HL-60 (cell line): ENCODE measurements at regions not wholly inside any gene's neighbourhood (a gene's known extent, or its start where the extent isn't known, plus 50 kb on each side); places are given as distances from the start of the nearest gene placed in this dataset.
A peak's percentile ranks its signal among the peaks of the same experiment; 100 is the strongest.

Source experiments
- DNase-seq, 2 experiments: peaks; one replicate each; pipeline ENCODE4 v3.0.0-alpha.2; 2010 to 2020; ENCODE audit warnings: low read depth in 1 of 2, low spot score in 1 of 2
- H3K27ac ChIP-seq: fragments of 250-450 bp; sonication (Bioruptor Pico); replicated peaks from 2 replicates; pipeline ENCODE4 v1.5.1; 2020; ENCODE audit warnings: mild to moderate bottlenecking, moderate library complexity
- H3K27me3 ChIP-seq: fragments of 250-450 bp; sonication (Bioruptor Pico); 2 replicates; pipeline ENCODE4 v1.5.1; 2021; ENCODE audit warnings: mild to moderate bottlenecking, moderate library complexity; ENCODE audit not compliant: insufficient read depth, poor library complexity, severe bottlenecking
- H3K4me3 ChIP-seq: replicated peaks from 2 replicates; pipeline ENCODE4 v1.5.1; 2011; ENCODE audit warnings: mild to moderate bottlenecking, control low read depth, low read length; ENCODE audit not compliant: insufficient read depth
- GABPA ChIP-seq: IDR thresholded peaks from 2 replicates; pipeline ENCODE4 v1.6.1; 2012; ENCODE audit warnings: low read depth
- POLR2AphosphoS5 ChIP-seq: IDR thresholded peaks from 2 replicates; pipeline ENCODE4 v1.6.1; 2012; ENCODE audit warnings: low read depth
- SPI1 ChIP-seq: IDR thresholded peaks from 2 replicates; pipeline ENCODE4 v1.6.1; 2012; ENCODE audit warnings: low read depth, mild to moderate bottlenecking, borderline replicate concordance
- TF ChIP-seq, protein P1 (sequence below): IDR thresholded peaks from 2 replicates; pipeline ENCODE4 v1.6.1; 2012; ENCODE audit warnings: low read depth; ENCODE audit not compliant: insufficient replicate concordance
- TF ChIP-seq, protein P2 (sequence below): IDR thresholded peaks from one replicate; pipeline ENCODE4 v1.5.1; 2011; ENCODE audit warnings: low read length, control low read depth, inconsistent platforms; ENCODE audit not compliant: insufficient read depth

DNA sequence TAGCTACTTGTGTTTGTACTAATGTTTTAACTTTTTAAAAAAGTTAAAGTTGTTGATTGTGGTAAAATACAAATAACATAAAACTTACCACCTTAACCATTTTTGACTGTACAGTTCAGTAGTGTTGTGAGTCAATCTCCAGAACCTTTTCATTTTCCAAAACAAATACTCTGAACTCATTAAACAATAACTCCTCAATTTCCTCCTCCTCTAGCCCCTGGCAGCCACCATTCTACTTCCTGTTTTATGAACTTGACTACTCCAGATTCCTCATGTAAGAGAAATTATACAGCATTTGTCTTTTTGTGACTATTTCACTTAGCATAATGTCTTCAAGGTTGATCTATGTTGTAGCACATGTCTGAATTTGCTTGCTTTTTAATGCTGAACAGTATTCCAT lies 299.1 kb upstream of the AMIGO2 start:
- no peak overlapping the region for H3K27ac ChIP-seq
- no peaks in the 10 kb centered on the region for H3K27me3 ChIP-seq
- DNase-seq: peak in 1 of 2 experiments; percentile 25
- no peak overlapping the region for H3K4me3 ChIP-seq
- TF ChIP-seq, protein P1, sequence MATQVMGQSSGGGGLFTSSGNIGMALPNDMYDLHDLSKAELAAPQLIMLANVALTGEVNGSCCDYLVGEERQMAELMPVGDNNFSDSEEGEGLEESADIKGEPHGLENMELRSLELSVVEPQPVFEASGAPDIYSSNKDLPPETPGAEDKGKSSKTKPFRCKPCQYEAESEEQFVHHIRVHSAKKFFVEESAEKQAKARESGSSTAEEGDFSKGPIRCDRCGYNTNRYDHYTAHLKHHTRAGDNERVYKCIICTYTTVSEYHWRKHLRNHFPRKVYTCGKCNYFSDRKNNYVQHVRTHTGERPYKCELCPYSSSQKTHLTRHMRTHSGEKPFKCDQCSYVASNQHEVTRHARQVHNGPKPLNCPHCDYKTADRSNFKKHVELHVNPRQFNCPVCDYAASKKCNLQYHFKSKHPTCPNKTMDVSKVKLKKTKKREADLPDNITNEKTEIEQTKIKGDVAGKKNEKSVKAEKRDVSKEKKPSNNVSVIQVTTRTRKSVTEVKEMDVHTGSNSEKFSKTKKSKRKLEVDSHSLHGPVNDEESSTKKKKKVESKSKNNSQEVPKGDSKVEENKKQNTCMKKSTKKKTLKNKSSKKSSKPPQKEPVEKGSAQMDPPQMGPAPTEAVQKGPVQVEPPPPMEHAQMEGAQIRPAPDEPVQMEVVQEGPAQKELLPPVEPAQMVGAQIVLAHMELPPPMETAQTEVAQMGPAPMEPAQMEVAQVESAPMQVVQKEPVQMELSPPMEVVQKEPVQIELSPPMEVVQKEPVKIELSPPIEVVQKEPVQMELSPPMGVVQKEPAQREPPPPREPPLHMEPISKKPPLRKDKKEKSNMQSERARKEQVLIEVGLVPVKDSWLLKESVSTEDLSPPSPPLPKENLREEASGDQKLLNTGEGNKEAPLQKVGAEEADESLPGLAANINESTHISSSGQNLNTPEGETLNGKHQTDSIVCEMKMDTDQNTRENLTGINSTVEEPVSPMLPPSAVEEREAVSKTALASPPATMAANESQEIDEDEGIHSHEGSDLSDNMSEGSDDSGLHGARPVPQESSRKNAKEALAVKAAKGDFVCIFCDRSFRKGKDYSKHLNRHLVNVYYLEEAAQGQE: no peak
- TF ChIP-seq SPI1: peak; percentile 52; the same call in 1 of the 2 replicates

DNA sequence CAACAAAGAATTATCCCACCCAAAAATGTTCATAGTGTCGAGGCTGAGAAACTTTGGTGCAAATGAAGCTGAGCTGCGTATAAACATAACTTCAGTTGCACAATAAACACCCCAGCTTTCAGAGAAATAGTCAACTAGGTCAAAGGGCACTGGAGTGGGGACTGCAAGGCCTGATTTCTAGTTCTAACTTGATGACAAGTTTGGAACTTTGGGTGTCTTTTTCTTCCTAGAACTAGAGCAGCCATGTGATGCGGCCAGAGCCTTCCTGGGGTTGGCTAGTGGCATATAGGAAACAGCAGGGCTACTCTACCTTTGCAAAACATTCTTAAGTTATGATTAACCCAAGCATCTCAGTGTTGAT lies 298.4 kb upstream of the AMIGO2 start:
- TF ChIP-seq SPI1: no peak
- TF ChIP-seq GABPA: no peak
- no peak for TF ChIP-seq POLR2AphosphoS5
- TF ChIP-seq, protein P1: no peak
- TF ChIP-seq, protein P2, sequence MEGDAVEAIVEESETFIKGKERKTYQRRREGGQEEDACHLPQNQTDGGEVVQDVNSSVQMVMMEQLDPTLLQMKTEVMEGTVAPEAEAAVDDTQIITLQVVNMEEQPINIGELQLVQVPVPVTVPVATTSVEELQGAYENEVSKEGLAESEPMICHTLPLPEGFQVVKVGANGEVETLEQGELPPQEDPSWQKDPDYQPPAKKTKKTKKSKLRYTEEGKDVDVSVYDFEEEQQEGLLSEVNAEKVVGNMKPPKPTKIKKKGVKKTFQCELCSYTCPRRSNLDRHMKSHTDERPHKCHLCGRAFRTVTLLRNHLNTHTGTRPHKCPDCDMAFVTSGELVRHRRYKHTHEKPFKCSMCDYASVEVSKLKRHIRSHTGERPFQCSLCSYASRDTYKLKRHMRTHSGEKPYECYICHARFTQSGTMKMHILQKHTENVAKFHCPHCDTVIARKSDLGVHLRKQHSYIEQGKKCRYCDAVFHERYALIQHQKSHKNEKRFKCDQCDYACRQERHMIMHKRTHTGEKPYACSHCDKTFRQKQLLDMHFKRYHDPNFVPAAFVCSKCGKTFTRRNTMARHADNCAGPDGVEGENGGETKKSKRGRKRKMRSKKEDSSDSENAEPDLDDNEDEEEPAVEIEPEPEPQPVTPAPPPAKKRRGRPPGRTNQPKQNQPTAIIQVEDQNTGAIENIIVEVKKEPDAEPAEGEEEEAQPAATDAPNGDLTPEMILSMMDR: no peak
- Histone ChIP-seq H3K27ac (no peak overlapping the region), H3K27me3 (no peaks in the 10 kb centered on the region), H3K4me3 (no peak overlapping the region)
- DNase-seq: no peak

DNA sequence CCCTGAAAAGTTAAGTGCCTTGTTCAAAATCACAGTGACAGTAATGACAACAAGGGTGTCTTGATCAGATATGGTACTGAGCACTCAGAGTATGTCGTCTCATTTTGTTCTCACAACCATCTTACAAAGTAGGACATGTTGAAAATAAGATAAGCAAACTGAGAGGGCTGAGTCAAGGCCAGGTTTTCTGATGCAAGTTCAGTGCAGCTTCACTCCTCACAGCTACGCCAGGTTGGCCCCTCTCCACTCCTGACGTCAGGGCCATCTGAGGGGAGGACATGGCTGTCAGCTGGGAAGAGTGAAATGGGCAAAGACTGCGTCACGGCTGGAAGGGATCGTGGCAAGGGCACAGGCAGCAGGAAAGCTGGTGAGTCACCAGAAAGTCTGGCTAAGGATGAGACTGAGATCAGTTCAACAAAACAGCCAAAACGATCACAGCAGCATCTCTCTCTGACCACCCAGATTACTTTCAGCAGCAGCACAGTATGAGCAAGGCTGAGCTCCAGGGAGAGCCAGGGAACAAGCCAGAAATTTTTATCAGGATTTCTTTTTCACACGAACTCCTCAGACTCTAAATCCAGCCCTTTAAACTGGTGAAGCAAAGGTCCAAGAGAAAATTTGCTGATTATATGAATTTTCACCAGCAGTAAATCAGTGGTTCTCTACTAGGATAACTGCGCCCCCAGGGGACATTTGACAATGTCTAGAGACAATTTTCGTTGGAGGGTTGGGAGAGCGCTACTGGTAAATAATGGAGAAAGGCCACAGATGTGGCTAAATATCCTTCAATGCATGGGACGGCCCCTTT lies 297.9 kb upstream of the AMIGO2 start:
- H3K4me3 ChIP-seq: no peak overlapping the region
- TF ChIP-seq GABPA (no peak), SPI1 (no peak), POLR2AphosphoS5 (no peak)
- TF ChIP-seq, protein P2: no peak
- TF ChIP-seq, protein P1: no peak
- no peaks in the 10 kb centered on the region for H3K27me3 ChIP-seq
- DNase-seq: no peak
- H3K27ac ChIP-seq: no peak overlapping the region
